Left ventricle myocardium inferior (tissue), 1 donor: ENCODE measurements at regions not wholly inside any gene's neighbourhood (a gene's known extent, or its start where the extent isn't known, plus 50 kb on each side); places are given as distances from the start of the nearest gene placed in this dataset.

Experiments
- DNase-seq: peaks from one replicate; pipeline ENCODE4 v3.0.0-alpha.2; 2020
- H3K27ac ChIP-seq: fragments of 200-600 bp; replicated peaks from 2 replicates; pipeline ENCODE4 v1.8.0; 2021
- H3K27me3 ChIP-seq: fragments of 200-600 bp; 2 replicates; pipeline ENCODE4 v1.8.0; 2021; ENCODE audit warnings: low read depth
- H3K36me3 ChIP-seq: fragments of 200-600 bp; 2 replicates; pipeline ENCODE4 v1.8.0; 2021
- H3K4me1 ChIP-seq: fragments of 200-600 bp; 2 replicates; pipeline ENCODE4 v1.8.0; 2021
- H3K4me3 ChIP-seq: fragments of 200-600 bp; 2 replicates; pipeline ENCODE4 v1.8.0; 2021; ENCODE audit warnings: mild to moderate bottlenecking, moderate library complexity
- H3K9me3 ChIP-seq: fragments of 200-600 bp; replicated peaks from 2 replicates; pipeline ENCODE4 v1.8.0; 2021
- intact Hi-C: fragments of 100-400 bp; cut with micrococcal nuclease; formaldehyde crosslinking; loops from one replicate; pipeline ENCODE4 v1.11.0; 2022
- TF ChIP-seq, protein P1 (sequence below): fragments of 200-600 bp; IDR thresholded peaks from 2 replicates; pipeline ENCODE4 v1.8.0; 2021; ENCODE audit warnings: antibody characterized with exemption, mild to moderate bottlenecking, borderline replicate concordance
- donor health status: DM: no; HTN: yes; CAD: no; lungs with severe emphysema.

- H3K27ac ChIP-seq, result no peak overlapping the region
- TF ChIP-seq, protein P1, sequence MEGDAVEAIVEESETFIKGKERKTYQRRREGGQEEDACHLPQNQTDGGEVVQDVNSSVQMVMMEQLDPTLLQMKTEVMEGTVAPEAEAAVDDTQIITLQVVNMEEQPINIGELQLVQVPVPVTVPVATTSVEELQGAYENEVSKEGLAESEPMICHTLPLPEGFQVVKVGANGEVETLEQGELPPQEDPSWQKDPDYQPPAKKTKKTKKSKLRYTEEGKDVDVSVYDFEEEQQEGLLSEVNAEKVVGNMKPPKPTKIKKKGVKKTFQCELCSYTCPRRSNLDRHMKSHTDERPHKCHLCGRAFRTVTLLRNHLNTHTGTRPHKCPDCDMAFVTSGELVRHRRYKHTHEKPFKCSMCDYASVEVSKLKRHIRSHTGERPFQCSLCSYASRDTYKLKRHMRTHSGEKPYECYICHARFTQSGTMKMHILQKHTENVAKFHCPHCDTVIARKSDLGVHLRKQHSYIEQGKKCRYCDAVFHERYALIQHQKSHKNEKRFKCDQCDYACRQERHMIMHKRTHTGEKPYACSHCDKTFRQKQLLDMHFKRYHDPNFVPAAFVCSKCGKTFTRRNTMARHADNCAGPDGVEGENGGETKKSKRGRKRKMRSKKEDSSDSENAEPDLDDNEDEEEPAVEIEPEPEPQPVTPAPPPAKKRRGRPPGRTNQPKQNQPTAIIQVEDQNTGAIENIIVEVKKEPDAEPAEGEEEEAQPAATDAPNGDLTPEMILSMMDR, result no peak
- H3K9me3 ChIP-seq, result no peaks in the 10 kb centered on the region
- intact Hi-C loops, result no loop called here
- H3K36me3 ChIP-seq, result no peaks in the 10 kb centered on the region
- no peak for DNase-seq
- H3K4me1 ChIP-seq, result peaks cover 34% of the 10 kb centered on the region
- no peak overlapping the region for H3K4me3 ChIP-seq
- H3K27me3 ChIP-seq, result no peaks in the 10 kb centered on the region
Observed at GRCh38 chr6:53983301-53983700, 127.9 kb upstream of the MLIP start.

DNA sequence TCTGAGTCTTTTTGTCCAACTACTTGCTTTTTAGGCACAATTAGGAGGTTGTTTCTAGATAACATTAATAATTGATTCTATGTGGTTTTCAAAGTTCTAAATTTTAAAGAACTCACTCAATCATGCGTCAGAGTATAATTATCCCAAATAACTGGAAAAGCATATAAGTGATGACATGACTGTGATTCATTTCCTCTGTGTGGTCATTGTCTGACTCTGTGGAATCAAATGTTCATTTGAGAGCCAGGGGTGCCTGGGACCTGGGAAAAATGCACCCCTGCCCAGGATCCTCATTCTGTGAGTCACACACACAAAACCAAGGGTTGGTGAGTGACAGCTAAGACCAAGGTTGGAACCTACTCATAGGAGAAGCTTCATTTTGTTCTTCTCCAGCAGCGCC lies 127.1 kb upstream of the MLIP start:
- DNase-seq, result no peak
- no peak overlapping the region for H3K4me3 ChIP-seq
- H3K27me3 ChIP-seq, result no peaks in the 10 kb centered on the region
- H3K27ac ChIP-seq, result no peak overlapping the region
- H3K36me3 ChIP-seq, result no peaks in the 10 kb centered on the region
- peaks cover 40% of the 10 kb centered on the region for H3K4me1 ChIP-seq
- intact Hi-C loops, result no loop called here
- no peaks in the 10 kb centered on the region for H3K9me3 ChIP-seq
- TF ChIP-seq, protein P1, result no peak

- Histone ChIP-seq H3K27me3 (no peaks in the 10 kb centered on the region), H3K36me3 (no peaks in the 10 kb centered on the region), H3K27ac (no peak overlapping the region), H3K4me1 (peaks cover 44% of the 10 kb centered on the region), H3K4me3 (no peak overlapping the region), H3K9me3 (no peaks in the 10 kb centered on the region)
- DNase-seq, result no peak
- TF ChIP-seq, protein P1, result no peak
- intact Hi-C loops, result no loop called here
Observed at GRCh38 chr6:53984581-53984980, 126.7 kb upstream of the MLIP start.

DNA sequence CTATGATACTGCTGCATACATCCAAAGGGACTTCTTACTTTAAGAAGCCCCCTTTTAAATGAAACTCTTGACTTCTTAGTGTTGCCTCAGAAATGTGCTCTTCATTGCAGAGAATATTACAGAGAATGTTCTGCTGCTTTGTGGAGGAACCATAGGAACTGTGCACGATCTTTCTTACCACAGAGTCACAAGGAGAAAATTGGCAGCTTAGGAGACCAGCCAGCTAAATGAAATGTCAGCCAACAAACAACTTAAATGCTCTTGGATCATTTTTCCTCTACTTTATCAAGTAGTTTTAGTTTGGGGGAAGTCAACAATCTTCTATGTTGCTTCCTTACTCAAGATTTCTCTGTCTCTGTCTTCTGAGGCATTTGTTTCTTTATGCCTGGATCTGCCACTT lies 125.9 kb upstream of the MLIP start:
- H3K27me3 ChIP-seq, result no peaks in the 10 kb centered on the region
- H3K4me3 ChIP-seq, result no peak overlapping the region
- H3K4me1 ChIP-seq, result peaks cover 50% of the 10 kb centered on the region
- TF ChIP-seq, protein P1, result no peak
- H3K9me3 ChIP-seq, result no peaks in the 10 kb centered on the region
- intact Hi-C loops, result no loop called here
- H3K27ac ChIP-seq, result no peak overlapping the region
- DNase-seq, result no peak
- no peaks in the 10 kb centered on the region for H3K36me3 ChIP-seq

GRCh38 chr6:53986165-53986720 lies 125.0 kb upstream of the MLIP start:
- Histone ChIP-seq H3K27ac (peak overlapping the region; percentile 71), H3K27me3 (no peaks in the 10 kb centered on the region), H3K9me3 (no peaks in the 10 kb centered on the region), H3K4me1 (peaks cover 50% of the 10 kb centered on the region), H3K4me3 (peak overlapping the region; percentile 37), H3K36me3 (no peaks in the 10 kb centered on the region)
- DNase-seq, result peak; percentile 19
- TF ChIP-seq, protein P1, result peak; percentile 83
- intact Hi-C loops, result no loop called here
